Omental fat pad (tissue), 3 donors: ENCODE measurements at regions not wholly inside any gene's neighbourhood (a gene's known extent, or its start where the extent isn't known, plus 50 kb on each side); places are given as distances from the start of the nearest gene placed in this dataset.

Source experiments
- ATAC-seq: fragments of 150-250 bp; one replicate; pipeline ENCODE4 v1.9.1; 2016; ENCODE audit warnings: mild to moderate bottlenecking, moderate library complexity; ENCODE audit not compliant: low FRiP score
- DNase-seq: peaks from one replicate; pipeline ENCODE4 v3.0.0-alpha.2; 2019; ENCODE audit warnings: low spot score
- CTCF ChIP-seq, 3 donors: fragments of 450-650 bp; IDR thresholded peaks; one replicate each; pipeline ENCODE4 v1.5.1; 2016 to 2017; ENCODE audit warnings: antibody characterized with exemption in 3 of 3, mild to moderate bottlenecking in 3 of 3, moderate library complexity in 2 of 3

GRCh38 chr10:65751218-65751617 lies 1174.6 kb upstream of the LRRTM3 start:
- ATAC-seq (no peak), DNase-seq (no peak)
- TF ChIP-seq CTCF (IDR thresholded peaks at IDR 0.05), result no peak

GRCh38 chr10:65751896-65752295 lies 1173.9 kb upstream of the LRRTM3 start:
- no peak for ATAC-seq
- TF ChIP-seq CTCF (IDR thresholded peaks at IDR 0.05), result no peak

GRCh38 chr10:65753532-65753931 lies 1172.3 kb upstream of the LRRTM3 start:
- ATAC-seq, result no peak
- no peak for TF ChIP-seq CTCF (IDR thresholded peaks at IDR 0.05)
- DNase-seq, result no peak

More at GRCh38 chr10:65751896-65752295, 1173.9 kb upstream of the LRRTM3 start:
- DNase-seq, result no peak

GRCh38 chr10:65754112-65754511 lies 1171.7 kb upstream of the LRRTM3 start:
- DNase-seq (no peak), ATAC-seq (no peak)
- no peak for TF ChIP-seq CTCF (IDR thresholded peaks at IDR 0.05)

- ATAC-seq, result no peak
- DNase-seq, result no peak
- no peak for TF ChIP-seq CTCF (IDR thresholded peaks at IDR 0.05)
Observed at GRCh38 chr10:65762311-65762710, 1163.5 kb upstream of the LRRTM3 start.

- ATAC-seq, result no peak
Observed at GRCh38 chr10:65765006-65765541, 1160.8 kb upstream of the LRRTM3 start.

More at GRCh38 chr10:65765006-65765541, 1160.8 kb upstream of the LRRTM3 start:
- no peak for DNase-seq
- no peak for TF ChIP-seq CTCF (IDR thresholded peaks at IDR 0.05)
